DND-41 (cell line): ENCODE measurements at regions not wholly inside any gene's neighbourhood (a gene's known extent, or its start where the extent isn't known, plus 50 kb on each side); places are given as distances from the start of the nearest gene placed in this dataset.

ENCODE experiments used
- EZH2 ChIP-seq: IDR thresholded peaks from 3 replicates; pipeline ENCODE4 v1.6.1; 2012; ENCODE audit warnings: borderline replicate concordance, low read depth, mild to moderate bottlenecking, moderate library complexity, low read length, inconsistent platforms; ENCODE audit not compliant: severe bottlenecking
- TF ChIP-seq, protein P1 (sequence below): IDR thresholded peaks from 2 replicates; pipeline ENCODE4 v1.5.1; 2012; ENCODE audit warnings: borderline replicate concordance, low read length, moderate library complexity, mild to moderate bottlenecking; ENCODE audit not compliant: poor library complexity, severe bottlenecking; ENCODE audit errors: extremely low read depth

GRCh38 chr22:48588878-48589450, 1238.7 kb downstream of the BRD1 start:
- TF ChIP-seq, protein P1, sequence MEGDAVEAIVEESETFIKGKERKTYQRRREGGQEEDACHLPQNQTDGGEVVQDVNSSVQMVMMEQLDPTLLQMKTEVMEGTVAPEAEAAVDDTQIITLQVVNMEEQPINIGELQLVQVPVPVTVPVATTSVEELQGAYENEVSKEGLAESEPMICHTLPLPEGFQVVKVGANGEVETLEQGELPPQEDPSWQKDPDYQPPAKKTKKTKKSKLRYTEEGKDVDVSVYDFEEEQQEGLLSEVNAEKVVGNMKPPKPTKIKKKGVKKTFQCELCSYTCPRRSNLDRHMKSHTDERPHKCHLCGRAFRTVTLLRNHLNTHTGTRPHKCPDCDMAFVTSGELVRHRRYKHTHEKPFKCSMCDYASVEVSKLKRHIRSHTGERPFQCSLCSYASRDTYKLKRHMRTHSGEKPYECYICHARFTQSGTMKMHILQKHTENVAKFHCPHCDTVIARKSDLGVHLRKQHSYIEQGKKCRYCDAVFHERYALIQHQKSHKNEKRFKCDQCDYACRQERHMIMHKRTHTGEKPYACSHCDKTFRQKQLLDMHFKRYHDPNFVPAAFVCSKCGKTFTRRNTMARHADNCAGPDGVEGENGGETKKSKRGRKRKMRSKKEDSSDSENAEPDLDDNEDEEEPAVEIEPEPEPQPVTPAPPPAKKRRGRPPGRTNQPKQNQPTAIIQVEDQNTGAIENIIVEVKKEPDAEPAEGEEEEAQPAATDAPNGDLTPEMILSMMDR: no peak
- no peak for TF ChIP-seq EZH2
